ENCODE measurements at regions not wholly inside any gene's neighbourhood (a gene's known extent, or its start where the extent isn't known, plus 50 kb on each side); places are given as distances from the start of the nearest gene placed in this dataset.

- no peak overlapping the region for H2BK120ac ChIP-seq (ENCODE audit: low read depth, low read length, poor library complexity, severe bottlenecking)
- no peaks in the 10 kb centered on the region for H3K79me1 ChIP-seq (ENCODE audit: insufficient read depth, low read depth, low read length, poor library complexity, severe bottlenecking)
- H3K4me1 Mint-ChIP-seq = no peaks in the 10 kb centered on the region
- no peak overlapping the region for H3K18ac ChIP-seq (ENCODE audit: insufficient read length, low read depth, low read length)
- no peak for TF ChIP-seq CTCF (conservative IDR thresholded peaks at IDR 0.05)
- no peak overlapping the region for H4K8ac ChIP-seq (replicated peaks; ENCODE audit: insufficient read length, low read depth, low read length)
- no CpG with 5 or more reads among the region's 2 CpGs for WGBS (ENCODE audit: extremely low coverage, insufficient read length, low lambda C conversion rate)
- H3K9me3 Mint-ChIP-seq = peaks cover 5 to 10% of the 10 kb centered on the region in 2 experiments; a peak in 4 of 5 replicates
- H3K4me2 ChIP-seq (ENCODE audit: insufficient read depth, insufficient read length, low read length) = no peak overlapping the region
- H3K56ac ChIP-seq (ENCODE audit: insufficient read length, low read depth, low read length) = no peak overlapping the region
- H3K27me3 ChIP-seq (ENCODE audit: insufficient read depth, low read length) = no peaks in the 10 kb centered on the region
- H3K4me1 ChIP-seq (ENCODE audit: insufficient read depth, low read length) = no peaks in the 10 kb centered on the region; the same call in 1 of the 2 replicates
- H4K5ac ChIP-seq (ENCODE audit: insufficient read length, low read depth, low read length) = no peak overlapping the region
- no peak overlapping the region for H2BK15ac ChIP-seq (ENCODE audit: low read depth, low read length)
- no peaks in the 10 kb centered on the region for H3K79me2 ChIP-seq (ENCODE audit: insufficient read depth, low read length)
- H3K36me3 Mint-ChIP-seq (ENCODE audit: insufficient read depth in 1 of 3, low read depth in 3 of 3) = peaks cover 0 to 8% (median 3%) of the 10 kb centered on the region in 3 experiments; a peak in 2 of 7 replicates
- H3K4me3 Mint-ChIP-seq = no peak overlapping the region
- H3K9me3 ChIP-seq (ENCODE audit: control insufficient read depth, low read depth, low read length) = no peaks in the 10 kb centered on the region
- no peak overlapping the region for H3T11ph ChIP-seq (ENCODE audit: low read length)
- H3K14ac ChIP-seq (ENCODE audit: insufficient read depth, low read length) = no peak overlapping the region
- no peak overlapping the region for H3K27ac Mint-ChIP-seq
- no peak overlapping the region for H2AFZ ChIP-seq (ENCODE audit: low read length)
- H3K23me2 ChIP-seq (ENCODE audit: insufficient read length, low read depth, low read length, poor library complexity, severe bottlenecking) = no peaks in the 10 kb centered on the region
- no peak overlapping the region for H3K4ac ChIP-seq (ENCODE audit: low read depth, low read length)
- H4K20me1 ChIP-seq (ENCODE audit: control insufficient read depth, insufficient read depth, insufficient read length) = no peaks in the 10 kb centered on the region
- no peak overlapping the region for H2BK12ac ChIP-seq (ENCODE audit: insufficient read length, low read depth, low read length)
- no peak overlapping the region for H2AK5ac ChIP-seq (ENCODE audit: insufficient read length, low read length)
- no peak overlapping the region for H3K27ac ChIP-seq (ENCODE audit: insufficient read length, low read depth, low read length)
- H3K9ac ChIP-seq (ENCODE audit: extremely low read depth, insufficient read length, low read length) = no peak overlapping the region
- H3K27me3 Mint-ChIP-seq (ENCODE audit: low read depth) = no peaks in the 10 kb centered on the region
- no peak overlapping the region for H2BK5ac ChIP-seq (ENCODE audit: insufficient read length, low read length)
- H4K91ac ChIP-seq (ENCODE audit: insufficient read length, low read depth, low read length) = no peak overlapping the region
- no peak for DNase-seq
- H2BK20ac ChIP-seq (ENCODE audit: low read depth, low read length, poor library complexity, severe bottlenecking) = no peak overlapping the region
- no peak overlapping the region for H3K23ac ChIP-seq (ENCODE audit: insufficient read length, low read depth, low read length)
Measured at GRCh38 chr18:55642191-55642590, 54.2 kb upstream of the TCF4 start.
